IMR-90 (cell line): ENCODE measurements at regions not wholly inside any gene's neighbourhood (a gene's known extent, or its start where the extent isn't known, plus 50 kb on each side); places are given as distances from the start of the nearest gene placed in this dataset.

Source experiments
- FOS ChIP-seq: fragments of 150-350 bp; IDR thresholded peaks from 2 replicates; pipeline ENCODE4 v1.6.1; 2016; ENCODE audit warnings: low read depth, low read length
- POLR2A ChIP-seq: IDR thresholded peaks from 2 replicates; pipeline ENCODE4 v1.6.1; 2012; ENCODE audit warnings: mild to moderate bottlenecking, low read depth, low read length
- RAD21 ChIP-seq: IDR thresholded peaks from 2 replicates; pipeline ENCODE4 v1.6.1; 2012; ENCODE audit warnings: low read length, improper control_type of control experiment
- RCOR1 ChIP-seq: IDR thresholded peaks from 2 replicates; pipeline ENCODE4 v1.6.1; 2012; ENCODE audit warnings: mild to moderate bottlenecking, low read length, improper control_type of control experiment; ENCODE audit not compliant: insufficient replicate concordance
- RFX5 ChIP-seq: IDR thresholded peaks from 2 replicates; pipeline ENCODE4 v1.8.0; 2012; ENCODE audit warnings: low read depth, mild to moderate bottlenecking, low read length, moderate library complexity
- USF2 ChIP-seq: fragments of 150-350 bp; IDR thresholded peaks from 2 replicates; pipeline ENCODE4 v1.6.1; 2017; ENCODE audit warnings: mild to moderate bottlenecking, antibody characterized with exemption, low read length, low read depth
- TF ChIP-seq, protein P1 (sequence below): conservative IDR thresholded peaks from 2 replicates; pipeline ENCODE4 v1.5.1; 2012; ENCODE audit warnings: mild to moderate bottlenecking, low read depth, low read length, improper control_type of control experiment

DNA sequence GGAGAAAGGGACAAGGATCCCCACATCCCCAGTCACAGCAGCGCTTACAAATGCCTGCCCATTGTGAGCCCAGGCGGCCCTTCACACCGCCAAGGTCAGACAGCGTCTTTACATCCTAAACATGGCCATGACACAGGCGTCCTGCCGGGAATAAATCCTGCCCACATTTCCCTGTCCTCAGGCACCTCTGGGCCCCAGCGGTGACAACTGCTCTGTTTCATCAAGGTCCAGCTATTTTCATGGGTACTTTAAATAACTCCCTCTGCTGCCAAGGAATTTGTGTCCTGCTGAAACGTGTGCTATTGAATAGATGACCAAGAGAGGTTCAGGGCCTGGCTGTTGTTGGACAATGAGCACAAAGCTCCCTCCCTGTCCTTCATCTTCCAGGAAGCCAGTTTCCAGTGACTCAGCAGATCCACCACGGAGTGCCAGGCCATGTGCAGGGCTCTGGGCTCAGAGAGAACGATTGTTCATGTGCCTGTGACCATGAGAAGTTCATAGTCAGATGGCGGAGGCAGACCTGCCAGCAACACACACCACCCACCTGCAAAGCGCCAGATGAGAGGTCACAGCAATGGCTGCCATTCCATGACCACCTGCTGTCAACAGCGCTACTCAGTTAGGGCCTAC lies 195.8 kb downstream of the MATN1 start:
- TF ChIP-seq, protein P1, sequence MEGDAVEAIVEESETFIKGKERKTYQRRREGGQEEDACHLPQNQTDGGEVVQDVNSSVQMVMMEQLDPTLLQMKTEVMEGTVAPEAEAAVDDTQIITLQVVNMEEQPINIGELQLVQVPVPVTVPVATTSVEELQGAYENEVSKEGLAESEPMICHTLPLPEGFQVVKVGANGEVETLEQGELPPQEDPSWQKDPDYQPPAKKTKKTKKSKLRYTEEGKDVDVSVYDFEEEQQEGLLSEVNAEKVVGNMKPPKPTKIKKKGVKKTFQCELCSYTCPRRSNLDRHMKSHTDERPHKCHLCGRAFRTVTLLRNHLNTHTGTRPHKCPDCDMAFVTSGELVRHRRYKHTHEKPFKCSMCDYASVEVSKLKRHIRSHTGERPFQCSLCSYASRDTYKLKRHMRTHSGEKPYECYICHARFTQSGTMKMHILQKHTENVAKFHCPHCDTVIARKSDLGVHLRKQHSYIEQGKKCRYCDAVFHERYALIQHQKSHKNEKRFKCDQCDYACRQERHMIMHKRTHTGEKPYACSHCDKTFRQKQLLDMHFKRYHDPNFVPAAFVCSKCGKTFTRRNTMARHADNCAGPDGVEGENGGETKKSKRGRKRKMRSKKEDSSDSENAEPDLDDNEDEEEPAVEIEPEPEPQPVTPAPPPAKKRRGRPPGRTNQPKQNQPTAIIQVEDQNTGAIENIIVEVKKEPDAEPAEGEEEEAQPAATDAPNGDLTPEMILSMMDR: no peak
- TF ChIP-seq POLR2A (no peak), FOS (no peak), RAD21 (no peak), RCOR1 (no peak), USF2 (no peak), RFX5 (no peak)
